GM12878 (cell line): ENCODE measurements at regions not wholly inside any gene's neighbourhood (a gene's known extent, or its start where the extent isn't known, plus 50 kb on each side); places are given as distances from the start of the nearest gene placed in this dataset.

Experiments used
- BMI1 ChIP-seq: fragments of 450-650 bp; IDR thresholded peaks from 2 replicates; pipeline ENCODE4 v1.6.1; 2016; ENCODE audit warnings: mild to moderate bottlenecking, moderate library complexity, borderline replicate concordance
- MXI1 ChIP-seq: fragments of 150-350 bp; IDR thresholded peaks from 2 replicates; pipeline ENCODE4 v1.6.1; 2011; ENCODE audit warnings: low read depth, mild to moderate bottlenecking, inconsistent platforms, low read length, improper control_type of control experiment
- NBN ChIP-seq: fragments of 450-650 bp; IDR thresholded peaks from 2 replicates; pipeline ENCODE4 v1.6.1; 2016
- RAD21 ChIP-seq: IDR thresholded peaks from 2 replicates; pipeline ENCODE4 v1.6.1; 2011; ENCODE audit warnings: mild to moderate bottlenecking, low read depth, low read length, moderate library complexity; ENCODE audit not compliant: insufficient read depth
- TCF7 ChIP-seq: IDR thresholded peaks from 2 replicates; pipeline ENCODE4 v1.6.1; 2014; ENCODE audit warnings: antibody characterized with exemption, borderline replicate concordance
- ZBTB4 ChIP-seq: fragments of 450-650 bp; formaldehyde crosslinking; IDR thresholded peaks from 2 replicates; pipeline ENCODE4 v1.4.0; 2022; ENCODE audit warnings: mild to moderate bottlenecking, moderate library complexity
- ZZZ3 ChIP-seq: IDR thresholded peaks from 2 replicates; pipeline ENCODE4 v1.6.1; 2011; ENCODE audit warnings: low read depth; ENCODE audit not compliant: control insufficient read depth, insufficient read length

GRCh38 chr5:97737608-97738007 lies 554.6 kb upstream of the RIOK2 start:
- TF ChIP-seq NBN (no peak), RAD21 (no peak), ZZZ3 (no peak), ZBTB4 (CRISPR knock-in tag) (no peak), TCF7 (no peak), BMI1 (no peak), MXI1 (no peak)
